GM12878 (cell line): ENCODE measurements at regions not wholly inside any gene's neighbourhood (a gene's known extent, or its start where the extent isn't known, plus 50 kb on each side); places are given as distances from the start of the nearest gene placed in this dataset.
"Not testable (repeated sequence)": the region's sequence is repeated elsewhere in the genome, so short reads cannot be mapped to it uniquely, and the experiment has no call there.

Experiments
- CHD1 ChIP-seq: IDR thresholded peaks from 2 replicates; pipeline ENCODE4 v1.6.1; 2012; ENCODE audit warnings: low read depth, low read length, improper control_type of control experiment
- EZH2 ChIP-seq: IDR thresholded peaks from 2 replicates; pipeline ENCODE4 v1.6.1; 2012; ENCODE audit warnings: low read depth, mild to moderate bottlenecking, control low read depth, inconsistent platforms, low read length, borderline replicate concordance; ENCODE audit not compliant: control insufficient read depth
- FOS ChIP-seq: IDR thresholded peaks from 3 replicates; pipeline ENCODE4 v1.6.1; 2011; ENCODE audit warnings: borderline replicate concordance; ENCODE audit not compliant: insufficient read length; ENCODE audit errors: extremely low read depth
- POLR2A ChIP-seq: IDR thresholded peaks from 2 replicates; pipeline ENCODE4 v1.6.1; 2011; ENCODE audit warnings: low read depth, mild to moderate bottlenecking, low read length
- RAD21 ChIP-seq: IDR thresholded peaks from 2 replicates; pipeline ENCODE4 v1.6.1; 2011; ENCODE audit warnings: mild to moderate bottlenecking, low read depth, low read length, moderate library complexity; ENCODE audit not compliant: insufficient read depth
- TAF1 ChIP-seq: IDR thresholded peaks from 2 replicates; pipeline ENCODE4 v1.6.1; 2011; ENCODE audit warnings: mild to moderate bottlenecking, low read depth, low read length, borderline replicate concordance
- ZNF274 ChIP-seq: IDR thresholded peaks from one replicate; pipeline ENCODE4 v1.8.0; 2011; ENCODE audit not compliant: insufficient read length, insufficient read depth
- TF ChIP-seq, protein P1 (sequence below): fragments of 450-650 bp; IDR thresholded peaks from 2 replicates; pipeline ENCODE4 v1.6.1; 2017; ENCODE audit warnings: antibody characterized with exemption, mild to moderate bottlenecking, moderate library complexity
- TF ChIP-seq, protein P2 (sequence below), 3 experiments: IDR thresholded peaks in 2 of 3; conservative IDR thresholded peaks in 1 of 3; 2 replicates each; pipeline ENCODE4 v1.5.1; 2011; ENCODE audit warnings: low read depth in 3 of 3, low read length in 3 of 3, mild to moderate bottlenecking in 3 of 3, control low read depth in 2 of 3, moderate library complexity in 2 of 3, inconsistent platforms in 1 of 3, mixed read lengths in 1 of 3; ENCODE audit not compliant: control insufficient read depth in 2 of 3, insufficient read depth in 1 of 3; ENCODE audit errors: extremely low read depth in 1 of 3

DNA sequence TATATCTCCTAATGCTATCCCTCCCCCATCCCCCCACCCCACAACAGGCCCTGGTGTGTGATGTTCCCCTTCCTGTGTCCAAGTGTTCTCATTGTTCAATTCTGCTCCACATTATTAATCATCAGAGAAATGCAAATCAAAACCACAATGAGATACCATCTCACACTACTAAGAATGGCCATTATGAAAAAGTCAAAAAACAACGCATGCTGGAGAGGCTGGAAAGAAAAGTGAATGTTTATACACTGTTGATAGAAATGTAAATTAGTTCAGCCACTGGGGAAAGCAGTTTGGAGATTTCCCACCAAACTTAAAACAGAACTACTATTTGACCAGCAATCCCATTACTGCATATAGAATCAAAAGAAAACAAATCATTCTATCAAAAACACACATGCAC, 172.1 kb upstream of the ZNF385D start:
- TF ChIP-seq, protein P1, sequence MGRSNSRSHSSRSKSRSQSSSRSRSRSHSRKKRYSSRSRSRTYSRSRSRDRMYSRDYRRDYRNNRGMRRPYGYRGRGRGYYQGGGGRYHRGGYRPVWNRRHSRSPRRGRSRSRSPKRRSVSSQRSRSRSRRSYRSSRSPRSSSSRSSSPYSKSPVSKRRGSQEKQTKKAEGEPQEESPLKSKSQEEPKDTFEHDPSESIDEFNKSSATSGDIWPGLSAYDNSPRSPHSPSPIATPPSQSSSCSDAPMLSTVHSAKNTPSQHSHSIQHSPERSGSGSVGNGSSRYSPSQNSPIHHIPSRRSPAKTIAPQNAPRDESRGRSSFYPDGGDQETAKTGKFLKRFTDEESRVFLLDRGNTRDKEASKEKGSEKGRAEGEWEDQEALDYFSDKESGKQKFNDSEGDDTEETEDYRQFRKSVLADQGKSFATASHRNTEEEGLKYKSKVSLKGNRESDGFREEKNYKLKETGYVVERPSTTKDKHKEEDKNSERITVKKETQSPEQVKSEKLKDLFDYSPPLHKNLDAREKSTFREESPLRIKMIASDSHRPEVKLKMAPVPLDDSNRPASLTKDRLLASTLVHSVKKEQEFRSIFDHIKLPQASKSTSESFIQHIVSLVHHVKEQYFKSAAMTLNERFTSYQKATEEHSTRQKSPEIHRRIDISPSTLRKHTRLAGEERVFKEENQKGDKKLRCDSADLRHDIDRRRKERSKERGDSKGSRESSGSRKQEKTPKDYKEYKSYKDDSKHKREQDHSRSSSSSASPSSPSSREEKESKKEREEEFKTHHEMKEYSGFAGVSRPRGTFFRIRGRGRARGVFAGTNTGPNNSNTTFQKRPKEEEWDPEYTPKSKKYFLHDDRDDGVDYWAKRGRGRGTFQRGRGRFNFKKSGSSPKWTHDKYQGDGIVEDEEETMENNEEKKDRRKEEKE: not testable (repeated sequence)
- TF ChIP-seq CHD1, POLR2A, RAD21, FOS, TAF1, ZNF274, EZH2: not testable (repeated sequence)
- TF ChIP-seq, protein P2, sequence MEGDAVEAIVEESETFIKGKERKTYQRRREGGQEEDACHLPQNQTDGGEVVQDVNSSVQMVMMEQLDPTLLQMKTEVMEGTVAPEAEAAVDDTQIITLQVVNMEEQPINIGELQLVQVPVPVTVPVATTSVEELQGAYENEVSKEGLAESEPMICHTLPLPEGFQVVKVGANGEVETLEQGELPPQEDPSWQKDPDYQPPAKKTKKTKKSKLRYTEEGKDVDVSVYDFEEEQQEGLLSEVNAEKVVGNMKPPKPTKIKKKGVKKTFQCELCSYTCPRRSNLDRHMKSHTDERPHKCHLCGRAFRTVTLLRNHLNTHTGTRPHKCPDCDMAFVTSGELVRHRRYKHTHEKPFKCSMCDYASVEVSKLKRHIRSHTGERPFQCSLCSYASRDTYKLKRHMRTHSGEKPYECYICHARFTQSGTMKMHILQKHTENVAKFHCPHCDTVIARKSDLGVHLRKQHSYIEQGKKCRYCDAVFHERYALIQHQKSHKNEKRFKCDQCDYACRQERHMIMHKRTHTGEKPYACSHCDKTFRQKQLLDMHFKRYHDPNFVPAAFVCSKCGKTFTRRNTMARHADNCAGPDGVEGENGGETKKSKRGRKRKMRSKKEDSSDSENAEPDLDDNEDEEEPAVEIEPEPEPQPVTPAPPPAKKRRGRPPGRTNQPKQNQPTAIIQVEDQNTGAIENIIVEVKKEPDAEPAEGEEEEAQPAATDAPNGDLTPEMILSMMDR (IDR thresholded peaks at IDR 0.05 in 2 of 3, conservative IDR thresholded peaks at IDR 0.05 in 1 of 3; ENCODE audit: control insufficient read depth in 2 of 3, extremely low read depth in 1 of 3, insufficient read depth in 1 of 3, low read depth in 3 of 3, low read length in 3 of 3): not testable (repeated sequence)
